LNCaP clone FGC (cell line): ENCODE measurements at regions not wholly inside any gene's neighbourhood (a gene's known extent, or its start where the extent isn't known, plus 50 kb on each side); places are given as distances from the start of the nearest gene placed in this dataset.

Experiments used
- DNase-seq: peaks from one replicate; pipeline ENCODE4 v3.0.0-alpha.2; 2011; ENCODE audit warnings: low read depth
- H3K4me3 ChIP-seq: 2 replicates; pipeline ENCODE4 v1.5.1; 2011; ENCODE audit warnings: mild to moderate bottlenecking, low read depth, low read length, control low read depth
- TF ChIP-seq, protein P1 (sequence below): IDR thresholded peaks from 2 replicates; pipeline ENCODE4 v1.5.1; 2012; ENCODE audit warnings: mild to moderate bottlenecking; ENCODE audit not compliant: control insufficient read depth, insufficient read depth; ENCODE audit errors: extremely low read depth

- no peak overlapping the region for H3K4me3 ChIP-seq
- no peak for DNase-seq
- TF ChIP-seq, protein P1, sequence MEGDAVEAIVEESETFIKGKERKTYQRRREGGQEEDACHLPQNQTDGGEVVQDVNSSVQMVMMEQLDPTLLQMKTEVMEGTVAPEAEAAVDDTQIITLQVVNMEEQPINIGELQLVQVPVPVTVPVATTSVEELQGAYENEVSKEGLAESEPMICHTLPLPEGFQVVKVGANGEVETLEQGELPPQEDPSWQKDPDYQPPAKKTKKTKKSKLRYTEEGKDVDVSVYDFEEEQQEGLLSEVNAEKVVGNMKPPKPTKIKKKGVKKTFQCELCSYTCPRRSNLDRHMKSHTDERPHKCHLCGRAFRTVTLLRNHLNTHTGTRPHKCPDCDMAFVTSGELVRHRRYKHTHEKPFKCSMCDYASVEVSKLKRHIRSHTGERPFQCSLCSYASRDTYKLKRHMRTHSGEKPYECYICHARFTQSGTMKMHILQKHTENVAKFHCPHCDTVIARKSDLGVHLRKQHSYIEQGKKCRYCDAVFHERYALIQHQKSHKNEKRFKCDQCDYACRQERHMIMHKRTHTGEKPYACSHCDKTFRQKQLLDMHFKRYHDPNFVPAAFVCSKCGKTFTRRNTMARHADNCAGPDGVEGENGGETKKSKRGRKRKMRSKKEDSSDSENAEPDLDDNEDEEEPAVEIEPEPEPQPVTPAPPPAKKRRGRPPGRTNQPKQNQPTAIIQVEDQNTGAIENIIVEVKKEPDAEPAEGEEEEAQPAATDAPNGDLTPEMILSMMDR, result no peak
These were observed 211.8 kb upstream of the SLITRK5 start for GRCh38 chr13:87459419-87459818.

GRCh38 chr13:87497426-87497825 lies 173.7 kb upstream of the SLITRK5 start:
- DNase-seq, result no peak
- no peak overlapping the region for H3K4me3 ChIP-seq
- TF ChIP-seq, protein P1, result no peak

GRCh38 chr13:87498681-87499080 lies 172.5 kb upstream of the SLITRK5 start:
- no peak for DNase-seq
- no peak overlapping the region for H3K4me3 ChIP-seq
- TF ChIP-seq, protein P1, result no peak

GRCh38 chr13:87524775-87525174 lies 146.4 kb upstream of the SLITRK5 start:
- no peak for DNase-seq
- no peak overlapping the region for H3K4me3 ChIP-seq
- TF ChIP-seq, protein P1, result no peak

DNA sequence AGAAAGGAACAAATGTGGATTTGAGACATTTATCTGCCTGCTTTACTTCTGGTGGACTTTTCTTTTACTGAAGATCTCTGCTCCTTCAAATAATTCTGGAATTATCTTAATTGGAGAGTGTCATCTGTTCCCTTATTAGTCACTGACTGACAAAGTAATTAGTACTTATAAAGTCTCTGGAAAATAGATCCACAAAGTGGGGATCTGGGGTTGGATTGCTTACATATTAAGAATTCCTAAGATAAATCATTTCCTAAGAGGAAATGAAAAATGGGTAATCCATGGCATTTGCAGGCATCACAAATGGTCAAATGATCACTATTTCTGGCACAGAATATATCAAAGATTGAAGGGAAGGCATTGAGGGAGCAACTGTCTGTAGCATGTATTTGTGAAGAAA lies 137.4 kb upstream of the SLITRK5 start:
- no peak for DNase-seq
- no peak overlapping the region for H3K4me3 ChIP-seq
- TF ChIP-seq, protein P1, result no peak

- H3K4me3 ChIP-seq, result no peak overlapping the region
These were observed 135.3 kb upstream of the SLITRK5 start for GRCh38 chr13:87535911-87536310.

GRCh38 chr13:87536499-87536898 lies 134.7 kb upstream of the SLITRK5 start:
- TF ChIP-seq, protein P1, result no peak
- H3K4me3 ChIP-seq, result no peak overlapping the region
- no peak for DNase-seq

More at GRCh38 chr13:87535911-87536310, 135.3 kb upstream of the SLITRK5 start:
- no peak for DNase-seq
- TF ChIP-seq, protein P1, result no peak
